Fibroblast of skin of right biceps (primary cell): ENCODE measurements at regions not wholly inside any gene's neighbourhood (a gene's known extent, or its start where the extent isn't known, plus 50 kb on each side); places are given as distances from the start of the nearest gene placed in this dataset.

Experiments
- DNase-seq: peaks from one replicate; pipeline ENCODE4 v3.0.0-alpha.2; 2013

DNA sequence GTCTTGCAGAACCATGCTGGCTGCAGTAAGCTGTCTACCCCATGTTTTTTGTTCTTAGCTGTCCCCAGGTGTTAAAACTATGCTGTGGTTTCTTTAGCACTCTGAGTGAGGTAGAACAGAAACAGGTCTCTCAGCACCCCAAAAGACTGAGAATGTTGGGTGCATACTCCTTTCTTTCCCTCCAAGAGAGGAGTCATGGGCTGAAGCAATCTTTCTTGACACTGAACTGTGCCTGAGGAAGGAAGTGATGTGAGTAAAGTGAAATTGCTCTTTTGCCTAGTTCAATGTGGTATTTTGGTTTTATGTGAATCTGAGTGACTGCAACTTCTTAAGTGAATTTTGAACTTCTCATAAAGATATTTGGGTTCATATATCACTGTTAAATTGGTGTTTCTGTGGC is 138.0 kb upstream of the MCHR2 start:
- DNase-seq: no peak

DNA sequence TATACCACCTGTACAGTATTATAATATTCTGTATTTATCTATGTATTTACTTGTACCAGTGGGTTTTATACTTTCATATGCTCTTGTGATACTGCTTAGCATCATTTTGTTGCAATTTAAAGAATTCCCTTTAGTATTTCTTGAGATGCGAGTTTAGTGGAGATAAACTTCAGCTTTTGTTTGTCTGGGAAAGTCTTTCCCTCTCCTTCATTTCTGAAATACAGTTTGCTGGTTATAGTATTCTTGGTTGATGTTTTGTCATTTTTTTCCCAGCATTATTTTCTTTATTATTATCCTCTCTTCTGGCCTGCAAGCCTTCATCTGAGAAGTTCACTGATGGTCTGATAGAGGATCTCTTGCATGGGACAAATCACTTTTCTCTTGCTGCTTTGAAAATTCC is 136.6 kb upstream of the MCHR2 start:
- DNase-seq: no peak

DNA sequence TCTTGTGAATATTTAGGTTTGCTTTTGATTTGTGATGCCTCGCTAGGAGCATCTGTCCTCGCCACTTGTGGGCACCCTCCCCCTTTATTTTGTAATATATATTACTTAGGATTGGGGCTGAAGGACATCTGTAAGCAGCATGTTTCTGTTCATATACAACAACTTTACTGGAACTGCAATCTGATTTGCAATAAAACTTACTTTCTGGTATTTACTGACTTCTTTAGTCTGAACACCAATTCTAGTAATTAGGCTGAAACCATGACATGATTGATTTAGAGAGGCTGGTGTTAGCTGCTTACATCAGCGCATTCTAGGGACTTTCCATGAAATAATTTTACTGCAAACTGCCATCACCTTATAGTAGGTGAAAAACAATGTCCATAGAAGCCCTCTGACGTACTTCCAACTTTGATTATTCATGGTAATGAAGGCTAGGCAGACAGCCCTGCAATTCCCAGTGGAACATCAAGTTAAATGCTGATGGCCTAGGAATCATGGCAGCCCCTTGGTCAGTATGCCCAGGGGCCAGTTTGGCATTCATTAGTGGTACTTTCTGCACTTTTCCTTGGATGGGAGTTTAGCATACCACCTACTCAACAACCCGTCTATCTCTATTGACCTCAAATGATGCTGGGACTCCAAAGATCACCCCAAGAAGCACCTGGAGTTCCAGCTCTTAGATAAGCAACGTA is 132.9 kb upstream of the MCHR2 start:
- DNase-seq: peak; percentile 34

DNA sequence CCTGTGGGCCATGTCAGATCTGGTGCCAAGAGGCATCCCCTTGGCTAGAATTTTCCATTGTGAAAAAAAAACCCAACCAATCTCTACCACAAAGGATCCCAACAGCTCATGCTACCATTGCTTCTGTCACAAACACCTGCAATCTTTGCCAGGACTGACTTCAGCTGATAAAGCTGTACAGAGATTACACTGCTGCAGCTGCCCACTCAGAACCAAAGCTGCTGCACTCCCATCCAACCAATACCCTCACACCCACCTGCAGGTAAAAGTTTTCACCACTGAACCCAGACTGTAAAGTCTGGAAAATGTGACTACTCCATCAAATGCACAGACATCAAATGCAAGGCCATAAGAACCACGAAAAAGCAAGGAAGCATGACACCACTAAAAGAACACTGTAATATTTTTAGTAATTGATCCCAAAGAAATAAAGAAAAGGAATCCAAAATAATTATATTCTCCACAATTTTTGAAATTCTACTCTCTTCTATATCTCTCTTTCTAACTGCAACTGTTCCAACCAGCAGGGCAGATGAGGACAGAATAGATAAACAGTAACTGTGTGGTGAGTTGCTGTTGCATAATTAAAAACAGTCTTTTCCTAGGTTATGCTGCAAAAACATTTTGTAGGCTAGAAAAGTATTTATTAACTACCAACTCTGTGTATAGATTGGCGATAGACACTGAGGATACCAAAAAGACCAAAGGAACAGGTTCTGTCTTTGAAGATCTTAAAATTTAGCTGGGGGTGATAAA is 128.0 kb upstream of the MCHR2 start:
- peak; percentile 28 for DNase-seq

GRCh38 chr6:100119261-100119660 is 125.2 kb upstream of the MCHR2 start:
- DNase-seq: no peak

DNA sequence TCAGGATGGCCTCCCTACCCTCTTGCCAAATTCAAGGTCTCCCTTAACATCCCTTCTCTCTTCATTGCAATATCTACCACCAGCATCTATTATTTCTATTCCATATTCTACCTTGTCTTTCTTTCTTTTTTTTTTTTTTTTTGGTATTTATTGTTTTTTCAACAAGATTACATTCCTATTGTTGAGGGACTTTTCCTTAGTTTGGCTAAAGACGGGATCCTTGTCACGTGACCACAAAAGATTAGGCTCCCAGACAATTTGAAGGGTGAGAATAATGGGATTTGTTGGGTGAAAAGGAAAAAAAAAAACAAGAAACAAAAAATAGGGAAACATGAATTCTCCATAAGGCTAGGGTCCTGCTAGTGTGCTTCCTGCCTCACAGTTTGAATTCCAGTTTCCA is 124.3 kb upstream of the MCHR2 start:
- DNase-seq: no peak

GRCh38 chr6:100117680-100118079 is 123.7 kb upstream of the MCHR2 start:
- DNase-seq: no peak

DNA sequence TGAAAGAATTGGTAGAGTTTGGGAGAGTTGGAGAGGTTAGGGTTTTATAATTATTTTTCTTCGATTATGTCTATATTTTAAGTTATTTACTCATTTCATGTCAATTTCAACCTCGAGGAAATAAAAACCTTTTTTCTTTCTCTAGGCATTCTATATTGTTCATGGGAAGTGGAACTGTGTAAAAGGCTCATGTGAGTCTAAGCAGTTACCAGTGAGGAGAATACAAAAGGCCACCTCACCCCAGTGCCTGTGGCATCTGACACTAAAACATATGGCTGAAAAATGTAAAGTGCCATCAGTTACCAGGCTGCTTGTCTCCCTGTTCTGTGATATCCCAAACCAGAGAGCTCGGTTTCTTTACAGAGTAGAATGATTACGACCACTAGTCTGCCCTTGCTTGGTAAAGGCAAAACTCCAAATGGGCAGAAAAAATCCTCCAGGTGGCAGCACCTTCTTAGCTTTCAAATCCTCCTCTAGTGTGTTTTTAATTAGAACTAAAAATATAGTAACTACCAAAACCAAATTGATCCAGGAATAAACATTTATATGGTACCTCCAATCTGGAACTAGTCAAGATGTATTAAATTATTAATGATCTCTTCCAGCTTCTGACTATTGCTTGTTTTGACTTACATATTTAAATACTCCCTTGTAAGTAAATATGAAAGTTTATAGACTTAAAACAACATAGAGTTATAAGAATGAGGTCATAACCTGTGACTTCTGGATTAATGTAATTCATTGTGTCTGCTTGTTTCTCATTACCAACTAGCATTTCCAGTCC is 122.6 kb upstream of the MCHR2 start:
- peak; percentile 77 for DNase-seq

DNA sequence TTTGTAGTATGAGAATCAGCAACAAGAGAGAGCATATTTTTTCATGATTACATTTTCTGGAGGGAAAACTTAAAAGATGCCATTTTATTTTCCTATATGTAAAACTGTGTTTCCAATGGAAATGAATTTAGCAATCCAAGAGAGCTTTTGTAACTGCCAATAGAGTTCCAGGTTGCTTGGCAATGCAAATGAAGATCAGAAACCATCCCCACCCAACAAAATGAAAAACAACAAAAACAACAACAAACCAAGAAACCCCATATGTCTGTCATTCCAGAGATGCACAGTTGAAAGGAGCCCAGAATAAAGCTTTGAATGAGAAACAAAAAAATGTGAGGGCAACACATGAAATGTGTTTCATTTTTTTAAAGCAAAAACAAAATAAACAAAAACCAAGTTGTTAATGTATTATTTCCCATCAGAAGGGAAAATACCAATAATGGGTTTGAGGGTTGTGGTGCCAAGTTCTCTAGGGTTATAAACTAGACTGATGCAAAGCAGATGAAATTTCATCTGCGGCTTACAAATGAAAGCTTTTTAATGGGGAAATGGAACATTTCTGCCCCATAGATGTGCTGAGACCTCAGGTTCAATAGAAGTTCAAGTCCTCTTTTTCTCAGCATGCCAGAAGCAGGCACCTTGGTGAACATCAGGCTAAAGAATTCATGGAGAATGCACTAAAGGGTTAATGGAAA is 121.5 kb upstream of the MCHR2 start:
- DNase-seq: no peak

- DNase-seq: no peak
Measured at GRCh38 chr6:100112855-100113508, 119.0 kb upstream of the MCHR2 start.

GRCh38 chr6:100105919-100106529 is 112.0 kb upstream of the MCHR2 start:
- peak; percentile 35 for DNase-seq

DNA sequence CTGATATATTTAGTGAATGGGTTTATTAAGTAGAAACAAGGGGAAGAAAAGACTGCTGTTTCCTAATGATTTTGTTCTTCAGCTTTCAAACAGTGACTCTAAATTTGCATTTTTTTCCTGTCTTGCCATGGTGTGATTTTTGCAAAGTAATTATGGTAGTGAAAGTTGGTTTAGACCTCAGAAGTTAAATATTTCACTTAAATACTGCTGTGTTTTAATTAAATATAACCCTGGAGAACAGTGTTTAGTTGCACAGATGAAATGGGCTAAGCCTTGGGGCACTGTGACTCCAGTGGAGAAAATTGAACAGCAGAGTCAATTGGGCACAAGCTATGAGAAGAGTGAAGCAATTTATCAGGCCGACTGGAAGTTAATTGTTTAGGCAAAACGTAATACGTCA is 111.1 kb upstream of the MCHR2 start:
- no peak for DNase-seq

DNA sequence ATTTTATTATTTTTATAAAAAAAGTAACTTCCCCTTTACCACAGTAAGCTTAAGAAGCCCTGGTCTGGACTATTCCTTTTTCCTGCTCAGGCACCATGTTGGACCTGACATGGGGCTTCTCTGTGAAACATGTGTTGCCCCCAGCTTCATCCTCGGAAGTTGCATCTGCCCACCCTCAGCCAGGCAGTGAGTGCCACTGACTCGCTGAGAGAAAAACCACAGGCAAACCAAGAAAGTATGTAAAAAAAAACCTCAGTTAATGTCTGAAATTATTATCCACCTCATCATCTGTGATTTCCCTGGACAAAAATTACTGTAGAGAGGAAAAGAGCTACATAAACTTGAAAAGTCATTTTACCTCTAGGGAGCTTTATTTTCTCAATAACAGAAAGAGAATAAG is 109.9 kb upstream of the MCHR2 start:
- DNase-seq: peak; percentile 58

- peak; percentile 46 for DNase-seq
Measured at GRCh38 chr6:100103194-100103593, 109.2 kb upstream of the MCHR2 start.

- DNase-seq: peak; percentile 80
Measured at GRCh38 chr6:100101644-100102043, 107.6 kb upstream of the MCHR2 start.

GRCh38 chr6:100100776-100101175 is 106.8 kb upstream of the MCHR2 start:
- DNase-seq: no peak

DNA sequence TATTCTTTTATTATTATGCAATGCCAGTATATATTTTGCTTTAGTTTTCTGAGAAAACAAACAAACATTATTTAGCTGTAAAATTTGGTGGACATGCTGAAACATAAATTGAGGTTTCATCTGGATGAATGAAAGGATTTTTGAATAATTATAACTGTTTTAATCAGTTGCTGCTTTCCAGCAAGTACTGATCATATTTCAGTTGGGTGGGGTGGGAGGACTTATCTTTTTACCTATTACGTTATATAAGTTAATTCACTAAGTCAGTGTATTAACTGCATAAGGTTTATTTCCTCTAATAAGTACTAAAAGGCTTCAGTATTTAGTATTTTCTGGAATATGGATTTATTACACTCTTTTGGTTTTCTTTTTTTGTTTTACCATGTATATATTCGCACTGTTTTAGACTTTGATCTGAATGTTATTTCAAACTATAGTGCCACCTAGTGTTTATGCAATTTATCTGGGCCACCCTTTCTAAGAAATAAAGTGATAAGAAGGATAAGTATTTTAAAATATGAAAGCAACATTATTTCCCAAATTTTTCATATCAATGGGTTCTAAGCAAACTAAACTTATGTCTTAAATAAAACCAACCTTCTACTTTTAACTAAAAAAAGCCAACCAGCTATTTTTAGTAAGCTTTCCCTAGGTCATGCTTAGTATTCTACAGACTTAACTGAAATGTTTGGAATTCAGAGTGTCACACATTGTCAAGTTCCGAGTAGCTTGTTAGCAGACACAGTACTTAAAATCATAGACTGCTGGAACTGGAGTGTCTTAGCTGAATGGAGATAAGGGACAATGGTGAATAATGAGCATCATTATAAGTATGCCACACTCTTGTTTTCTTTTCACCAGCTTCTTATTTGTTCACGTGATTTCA is 105.4 kb upstream of the MCHR2 start:
- DNase-seq: peak; percentile 36

- no peak for DNase-seq
Measured at GRCh38 chr6:100096936-100097335, 102.9 kb upstream of the MCHR2 start.

DNA sequence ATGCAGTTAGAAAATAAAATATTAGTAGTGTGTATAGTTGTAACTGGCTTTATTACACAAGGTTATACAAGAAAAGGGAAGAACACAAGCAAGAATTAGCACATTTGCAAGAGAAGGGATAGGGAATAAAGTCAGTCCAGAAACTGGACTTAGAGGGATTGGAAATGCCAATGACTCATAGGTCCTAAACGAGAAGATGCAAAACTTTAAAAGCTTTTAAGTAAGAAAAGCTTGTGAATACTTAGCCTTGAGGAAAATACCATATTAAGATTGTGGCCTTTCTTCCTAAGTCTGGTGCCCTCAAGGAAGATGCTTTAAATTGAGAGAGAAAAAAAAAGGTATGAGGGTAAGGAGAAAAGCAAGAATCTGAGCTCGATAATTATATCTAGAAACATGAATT is 102.3 kb upstream of the MCHR2 start:
- no peak for DNase-seq

- DNase-seq: no peak
Measured at GRCh38 chr6:100093405-100093804, 99.4 kb upstream of the MCHR2 start.

DNA sequence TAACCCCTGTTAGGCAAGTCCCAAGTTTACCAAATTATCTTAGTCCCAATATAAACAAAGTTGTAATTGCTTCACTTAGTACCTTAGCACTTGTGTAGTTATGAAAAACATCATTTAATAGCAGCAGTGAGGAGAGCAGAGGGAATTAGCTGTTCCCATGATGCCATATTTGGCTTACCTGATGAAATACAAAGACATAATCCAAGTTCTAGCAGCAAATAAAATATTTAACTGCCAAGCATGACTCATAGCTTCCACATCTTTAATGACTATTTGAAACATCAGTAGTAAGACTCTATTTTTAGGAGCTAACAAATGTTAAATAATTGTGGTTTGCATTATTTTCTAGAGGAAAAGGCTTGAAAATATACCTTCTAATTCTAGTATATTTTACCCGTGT is 94.0 kb upstream of the MCHR2 start:
- DNase-seq: peak; percentile 95
